CD8-positive, alpha-beta memory T cell (primary cell): ENCODE measurements at regions not wholly inside any gene's neighbourhood (a gene's known extent, or its start where the extent isn't known, plus 50 kb on each side); places are given as distances from the start of the nearest gene placed in this dataset.
"Not testable (repeated sequence)": the region's sequence is repeated elsewhere in the genome, so short reads cannot be mapped to it uniquely, and the experiment has no call there.

Experiments used
- CTCF ChIA-PET: fragments of 350-600 bp; sonication (Branson Sonifier 250); formaldehyde crosslinking; loops from one replicate; lab custom pipeline; 2021; ENCODE audit warnings: antibody characterized with exemption; lab: Charles Lee
- POLR2A ChIA-PET: fragments of 350-600 bp; sonication (Branson Sonifier 250); formaldehyde crosslinking; loops from one replicate; lab custom pipeline; 2021; ENCODE audit warnings: antibody characterized with exemption; lab: Charles Lee
- DNase-seq, 5 donors: peaks; one replicate each; pipeline versions ENCODE4 v3.0.0 to v3.0.0-alpha.2; 2020 to 2022; ENCODE audit warnings: mixed read lengths in 1 of 5
- H3K27ac ChIP-seq: one replicate; pipeline ENCODE4 v1.7.0; 2013; ENCODE audit warnings: low read depth, mild to moderate bottlenecking, low read length, moderate library complexity
- H3K27me3 ChIP-seq: 2 replicates; pipeline ENCODE4 v1.7.0; 2013; ENCODE audit warnings: low read length, mild to moderate bottlenecking; ENCODE audit not compliant: insufficient read depth, poor library complexity, severe bottlenecking
- H3K36me3 ChIP-seq: 2 replicates; pipeline ENCODE4 v1.7.0; 2013; ENCODE audit warnings: mild to moderate bottlenecking, low read length, moderate library complexity; ENCODE audit not compliant: insufficient read depth
- H3K4me1 ChIP-seq: 2 replicates; pipeline ENCODE4 v1.7.0; 2013; ENCODE audit warnings: mild to moderate bottlenecking, low read length, moderate library complexity; ENCODE audit not compliant: insufficient read depth
- H3K4me3 ChIP-seq: 2 replicates; pipeline ENCODE4 v1.7.0; 2013; ENCODE audit warnings: mild to moderate bottlenecking, low read length
- H3K9me3 ChIP-seq: 2 replicates; pipeline ENCODE4 v1.7.0; 2013; ENCODE audit warnings: mild to moderate bottlenecking, low read length
- H3K27ac Mint-ChIP-seq, 8 donors: one replicate each; pipeline ENCODE4 v1.8.0; 2020 to 2021; ENCODE audit warnings: mixed read lengths in 8 of 8, mild to moderate bottlenecking in 6 of 8, inconsistent platforms in 3 of 8, moderate library complexity in 3 of 8
- H3K27me3 Mint-ChIP-seq, 2 donors: one replicate each; pipeline ENCODE4 v1.8.0; 2020 to 2021; ENCODE audit warnings: mixed read lengths in 2 of 2, mild to moderate bottlenecking in 1 of 2, moderate library complexity in 1 of 2
- H3K36me3 Mint-ChIP-seq, 3 donors: one replicate each; pipeline ENCODE4 v1.8.0; 2020 to 2021; ENCODE audit warnings: mixed read lengths in 3 of 3, inconsistent platforms in 1 of 3, mild to moderate bottlenecking in 1 of 3
- H3K4me1 Mint-ChIP-seq, 3 donors: one replicate each; pipeline ENCODE4 v1.8.0; 2020 to 2021; ENCODE audit warnings: mixed read lengths in 3 of 3, inconsistent platforms in 1 of 3, mild to moderate bottlenecking in 1 of 3
- H3K4me3 Mint-ChIP-seq, 7 donors: one replicate each; pipeline ENCODE4 v1.8.0; 2020 to 2021; ENCODE audit warnings: mixed read lengths in 7 of 7, mild to moderate bottlenecking in 6 of 7, moderate library complexity in 4 of 7, inconsistent platforms in 2 of 7
- H3K9me3 Mint-ChIP-seq, 5 donors: one replicate each; pipeline ENCODE4 v1.8.0; 2020 to 2022; ENCODE audit warnings: mixed read lengths in 5 of 5, mild to moderate bottlenecking in 3 of 5, moderate library complexity in 2 of 5, inconsistent platforms in 1 of 5

GRCh38 chr3:124329723-124330122, 337.8 kb upstream of the ROPN1 start:
- Mint-ChIP-seq H3K27ac (no peak overlapping the region), H3K4me3 (no peak overlapping the region), H3K4me1 (no peaks in the 10 kb centered on the region), H3K27me3 (peaks cover 0 to 3% of the 10 kb centered on the region in 2 donors), H3K9me3 (no peaks in the 10 kb centered on the region), H3K36me3 (no peaks in the 10 kb centered on the region)
- DNase-seq: no peak
- Histone ChIP-seq H3K9me3 (no peaks in the 10 kb centered on the region), H3K27ac (no peak overlapping the region), H3K4me1 (no peaks in the 10 kb centered on the region), H3K27me3 (no peaks in the 10 kb centered on the region), H3K4me3 (no peak overlapping the region), H3K36me3 (no peaks in the 10 kb centered on the region)
- CTCF ChIA-PET: no interaction called here
- POLR2A ChIA-PET: no interaction called here

GRCh38 chr3:124333931-124334640, 342.2 kb upstream of the ROPN1 start:
- no peak for DNase-seq
- ChIA-PET CTCF (no interaction called here), POLR2A (no interaction called here)
- H3K4me1 Mint-ChIP-seq: no peaks in the 10 kb centered on the region
- H3K27me3 Mint-ChIP-seq: peaks cover 5 to 6% of the 10 kb centered on the region in 2 donors
- H3K4me1 ChIP-seq: no peaks in the 10 kb centered on the region
- H3K27me3 ChIP-seq: no peaks in the 10 kb centered on the region
- no peaks in the 10 kb centered on the region for H3K36me3 ChIP-seq
- no peak overlapping the region for H3K4me3 ChIP-seq
- H3K27ac ChIP-seq: no peak overlapping the region
- H3K9me3 ChIP-seq: no peaks in the 10 kb centered on the region
- H3K4me3 Mint-ChIP-seq: no peak overlapping the region
- no peaks in the 10 kb centered on the region for H3K36me3 Mint-ChIP-seq
- H3K27ac Mint-ChIP-seq: no peak overlapping the region
- H3K9me3 Mint-ChIP-seq: peaks cover 0 to 3% (median 0%) of the 10 kb centered on the region in 5 donors

GRCh38 chr3:124336067-124336656, 344.2 kb upstream of the ROPN1 start:
- no peak for DNase-seq
- Histone ChIP-seq H3K27me3 (no peaks in the 10 kb centered on the region), H3K36me3 (no peaks in the 10 kb centered on the region), H3K27ac (no peak overlapping the region), H3K4me3 (no peak overlapping the region), H3K9me3 (no peaks in the 10 kb centered on the region), H3K4me1 (no peaks in the 10 kb centered on the region)
- POLR2A ChIA-PET: no interaction called here
- Mint-ChIP-seq H3K4me1 (no peaks in the 10 kb centered on the region), H3K4me3 (no peak overlapping the region), H3K36me3 (no peaks in the 10 kb centered on the region), H3K27me3 (peaks cover 5 to 6% of the 10 kb centered on the region in 2 donors), H3K9me3 (peaks cover 0 to 3% (median 0%) of the 10 kb centered on the region in 5 donors), H3K27ac (no peak overlapping the region)
- CTCF ChIA-PET: no interaction called here

- DNase-seq: no peak
- Mint-ChIP-seq H3K27ac (no peak overlapping the region), H3K9me3 (peaks cover 0 to 4% (median 0%) of the 10 kb centered on the region in 5 donors), H3K36me3 (no peaks in the 10 kb centered on the region), H3K4me1 (no peaks in the 10 kb centered on the region), H3K27me3 (peaks cover 0 to 5% of the 10 kb centered on the region in 2 donors), H3K4me3 (no peak overlapping the region)
- no peaks in the 10 kb centered on the region for H3K27me3 ChIP-seq
- no peak overlapping the region for H3K27ac ChIP-seq
- ChIA-PET POLR2A (no interaction called here), CTCF (no interaction called here)
- H3K9me3 ChIP-seq: no peaks in the 10 kb centered on the region
- H3K4me3 ChIP-seq: no peak overlapping the region
- no peaks in the 10 kb centered on the region for H3K4me1 ChIP-seq
- no peaks in the 10 kb centered on the region for H3K36me3 ChIP-seq
Measured at GRCh38 chr3:124345845-124346244, 353.9 kb upstream of the ROPN1 start.

- no peaks in the 10 kb centered on the region for H3K36me3 Mint-ChIP-seq
- H3K27me3 Mint-ChIP-seq: peaks cover 0 to 5% of the 10 kb centered on the region in 2 donors
- Histone ChIP-seq H3K4me1 (no peaks in the 10 kb centered on the region), H3K27me3 (no peaks in the 10 kb centered on the region), H3K9me3 (no peaks in the 10 kb centered on the region), H3K4me3 (no peak overlapping the region), H3K36me3 (no peaks in the 10 kb centered on the region), H3K27ac (no peak overlapping the region)
- no peaks in the 10 kb centered on the region for H3K4me1 Mint-ChIP-seq
- H3K9me3 Mint-ChIP-seq: peaks cover 0 to 1% (median 0%) of the 10 kb centered on the region in 5 donors
- H3K4me3 Mint-ChIP-seq: no peak overlapping the region
- ChIA-PET CTCF (no interaction called here), POLR2A (no interaction called here)
- no peak overlapping the region for H3K27ac Mint-ChIP-seq
- no peak for DNase-seq
Measured at GRCh38 chr3:124346487-124346886, 354.6 kb upstream of the ROPN1 start.

- Mint-ChIP-seq H3K27me3 (peaks cover 0 to 5% of the 10 kb centered on the region in 2 donors), H3K4me3 (no peak overlapping the region), H3K4me1 (no peaks in the 10 kb centered on the region), H3K27ac (no peak overlapping the region), H3K9me3 (peaks cover 0 to 1% (median 0%) of the 10 kb centered on the region in 5 donors), H3K36me3 (no peaks in the 10 kb centered on the region)
- H3K27ac ChIP-seq: no peak overlapping the region
- no peak for DNase-seq
- H3K9me3 ChIP-seq: no peaks in the 10 kb centered on the region
- H3K27me3 ChIP-seq: no peaks in the 10 kb centered on the region
- no peaks in the 10 kb centered on the region for H3K36me3 ChIP-seq
- POLR2A ChIA-PET: no interaction called here
- H3K4me3 ChIP-seq: no peak overlapping the region
- H3K4me1 ChIP-seq: no peaks in the 10 kb centered on the region
- CTCF ChIA-PET: no interaction called here
Measured at GRCh38 chr3:124347418-124347817, 355.5 kb upstream of the ROPN1 start.

GRCh38 chr3:124348555-124348954, 356.6 kb upstream of the ROPN1 start:
- H3K4me1 Mint-ChIP-seq, H3K9me3 ChIP-seq, POLR2A ChIA-PET, H3K4me1 ChIP-seq, H3K27ac ChIP-seq, H3K36me3 Mint-ChIP-seq, H3K9me3 Mint-ChIP-seq, H3K27me3 Mint-ChIP-seq, DNase-seq, H3K36me3 ChIP-seq, CTCF ChIA-PET, H3K27me3 ChIP-seq, H3K4me3 Mint-ChIP-seq, H3K4me3 ChIP-seq, H3K27ac Mint-ChIP-seq: not testable (repeated sequence)

GRCh38 chr3:124351430-124352148, 359.7 kb upstream of the ROPN1 start:
- CTCF ChIA-PET: no interaction called here
- no peak overlapping the region for H3K27ac ChIP-seq
- DNase-seq: no peak
- POLR2A ChIA-PET: no interaction called here
- no peaks in the 10 kb centered on the region for H3K4me1 ChIP-seq
- H3K36me3 ChIP-seq: no peaks in the 10 kb centered on the region
- H3K4me3 ChIP-seq: no peak overlapping the region
- H3K9me3 ChIP-seq: no peaks in the 10 kb centered on the region
- H3K36me3 Mint-ChIP-seq: no peaks in the 10 kb centered on the region
- peaks cover 0 to 2% (median 0%) of the 10 kb centered on the region in 5 donors for H3K9me3 Mint-ChIP-seq
- peaks cover 3 to 4% of the 10 kb centered on the region in 2 donors for H3K27me3 Mint-ChIP-seq
- no peak overlapping the region for H3K4me3 Mint-ChIP-seq
- no peaks in the 10 kb centered on the region for H3K27me3 ChIP-seq
- H3K4me1 Mint-ChIP-seq: no peaks in the 10 kb centered on the region
- no peak overlapping the region for H3K27ac Mint-ChIP-seq
